Right cardiac atrium (tissue), 5 donors: ENCODE measurements at regions not wholly inside any gene's neighbourhood (a gene's known extent, or its start where the extent isn't known, plus 50 kb on each side); places are given as distances from the start of the nearest gene placed in this dataset.

Source experiments
- ATAC-seq, 2 donors: fragments of 200-7000 bp; cut with Tn5 transposase; one replicate each; pipeline versions ENCODE4 v1.8.0 to v1.9.1; 2020; ENCODE audit warnings: moderate library complexity in 2 of 2, mild to moderate bottlenecking in 1 of 2
- DNase-seq, 3 donors: peaks; one replicate each; pipeline ENCODE4 v3.0.0-alpha.2; 2020
- H3K27ac ChIP-seq: one replicate; pipeline ENCODE4 v1.5.1; 2013; ENCODE audit warnings: mild to moderate bottlenecking, low read length, control low read depth, moderate library complexity
- H3K27me3 ChIP-seq: one replicate; pipeline ENCODE4 v1.6.1; 2013; ENCODE audit not compliant: control insufficient read depth, insufficient read depth
- H3K4me1 ChIP-seq: one replicate; pipeline ENCODE4 v1.6.1; 2013; ENCODE audit warnings: low read length; ENCODE audit not compliant: control insufficient read depth, insufficient read depth
- H3K4me3 ChIP-seq: one replicate; pipeline ENCODE4 v1.5.1; 2013; ENCODE audit warnings: low read length, control low read depth
- H3K9me3 ChIP-seq: one replicate; pipeline ENCODE4 v1.6.1; 2013; ENCODE audit warnings: low read length; ENCODE audit not compliant: control insufficient read depth
- WGBS: extraction: QIAGEN DNeasy Blood & Tissue Kit; methylation state at CpG from one replicate; pipeline ENCODE4 v1.1.7; 2013; 5-methylcytosine and 5-hydroxymethylcytosine counted together
- intact Hi-C, 4 donors: fragments of 100-400 bp; cut with DNase I; formaldehyde crosslinking; loops; one replicate each; pipeline versions ENCODE4 v1.11.0 to v1.14.0; 2022 to 2023
- donor health status: healthy with polysubstance abuse.
- donor health status: DM: no; HTN: yes; CAD: no.
- donor health status: DM: no; HTN: no; CAD: no.
- donor health status: DM: no; HTN: yes; CAD: no; lungs with severe emphysema.
- donor health status: DM: yes; HTN: yes; CAD: no.

DNA sequence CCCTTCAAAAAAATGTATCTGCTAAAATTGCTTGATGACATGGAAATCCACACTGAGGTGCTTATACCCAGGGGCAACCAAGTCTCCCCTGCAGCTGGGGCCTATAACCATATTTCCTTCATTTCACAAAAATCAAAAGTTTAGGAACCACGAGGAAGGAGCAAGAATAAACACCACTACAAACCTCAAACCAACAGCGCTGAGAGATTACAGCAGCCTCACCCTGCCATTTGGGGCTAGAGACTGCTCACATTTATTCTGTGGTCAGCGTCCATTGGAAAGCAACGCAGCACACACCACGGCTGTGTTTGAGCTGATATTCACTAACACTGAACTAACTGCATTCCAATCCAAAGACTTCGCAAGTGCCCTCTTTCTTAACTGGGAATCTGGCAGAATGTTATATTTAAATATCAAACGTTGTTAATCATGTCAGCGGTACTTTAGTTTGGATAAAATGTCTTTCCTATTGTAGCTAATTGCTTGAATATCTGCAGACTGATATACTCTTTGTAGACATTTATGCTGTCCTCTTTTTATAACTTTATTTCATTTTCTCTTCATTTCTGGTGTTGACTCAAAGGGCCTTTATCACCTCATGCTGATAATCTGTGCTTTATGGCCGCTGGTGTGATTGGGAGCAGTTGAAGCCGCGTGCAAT, 94.6 kb downstream of the FOXA2 start:
- WGBS = 61% methylated on average over 11 of the region's 11 CpGs
- DNase-seq (no peak), ATAC-seq (no peak)
- Histone ChIP-seq H3K27me3 (peaks cover 2% of the 10 kb centered on the region), H3K27ac (no peak overlapping the region), H3K4me3 (no peak overlapping the region), H3K4me1 (no peaks in the 10 kb centered on the region), H3K9me3 (no peaks in the 10 kb centered on the region)
- intact Hi-C loops = no loop called here

DNA sequence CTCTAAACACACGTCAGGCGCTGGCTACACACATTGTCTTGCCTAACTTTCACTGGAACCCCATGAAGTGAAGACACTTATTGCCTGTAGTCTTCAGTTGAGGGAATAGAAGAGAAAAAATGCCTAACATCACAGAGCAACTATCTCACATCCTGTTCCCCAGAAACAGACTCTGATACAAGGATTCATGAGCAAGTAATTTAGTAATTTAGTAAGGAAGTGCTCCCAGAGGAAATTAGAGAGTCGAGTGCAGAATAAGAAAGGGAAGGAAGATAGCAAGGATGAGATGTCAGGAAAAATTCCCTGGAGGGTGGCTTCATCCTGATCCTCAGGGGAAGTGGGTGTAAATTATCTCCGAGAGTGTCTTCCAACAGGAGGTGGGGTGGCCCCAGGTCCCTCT, 104.0 kb downstream of the FOXA2 start:
- no peaks in the 10 kb centered on the region for H3K4me1 ChIP-seq
- H3K4me3 ChIP-seq = no peak overlapping the region
- no peak overlapping the region for H3K27ac ChIP-seq
- DNase-seq (no peak), ATAC-seq (no peak)
- WGBS = 50% methylated on average over 4 of the region's 4 CpGs
- no peaks in the 10 kb centered on the region for H3K27me3 ChIP-seq
- no peaks in the 10 kb centered on the region for H3K9me3 ChIP-seq
- intact Hi-C loops = no loop called here

DNA sequence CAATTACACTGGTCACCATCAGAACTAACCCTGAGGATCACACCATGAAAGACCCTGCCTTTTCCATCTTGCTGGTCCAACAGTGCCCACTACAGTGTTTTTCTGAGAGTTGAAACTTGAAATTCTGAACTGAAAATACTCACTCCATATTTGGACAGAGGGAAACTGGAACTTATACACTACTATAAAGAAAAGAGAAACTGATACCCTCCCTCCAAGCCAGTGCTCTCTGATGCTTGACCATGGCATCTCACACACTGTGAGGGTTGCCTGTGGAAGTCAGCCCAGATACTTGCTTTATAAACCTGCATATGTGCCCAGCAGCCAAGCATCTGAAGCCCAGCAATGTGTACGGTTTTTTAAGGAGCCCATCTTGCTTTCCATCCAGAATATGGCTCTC, 108.7 kb downstream of the FOXA2 start:
- WGBS = 53% methylated on average over 1 of the region's 1 CpG
- DNase-seq = no peak
- intact Hi-C loops = no loop called here

DNA sequence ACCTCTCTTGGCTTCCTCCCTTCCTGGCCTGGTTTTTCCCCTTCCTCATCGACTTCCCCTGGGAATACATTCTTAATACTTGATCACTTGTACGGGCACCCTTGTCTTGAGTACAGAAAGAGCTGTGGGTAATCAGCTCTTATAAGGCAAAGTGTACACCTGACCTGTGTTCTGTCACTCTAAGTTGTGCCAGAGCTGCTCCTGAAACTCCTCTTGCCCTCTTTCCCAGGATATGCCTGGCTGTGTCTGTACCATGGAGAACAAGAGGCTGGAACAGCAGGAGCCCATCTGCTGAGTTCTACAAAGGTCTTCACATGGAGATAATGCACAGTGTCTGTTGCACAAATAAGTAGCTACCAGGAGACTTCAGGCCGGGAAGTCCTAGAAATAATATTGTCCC, 110.1 kb downstream of the FOXA2 start:
- Histone ChIP-seq H3K27ac (no peak overlapping the region), H3K9me3 (no peaks in the 10 kb centered on the region), H3K27me3 (no peaks in the 10 kb centered on the region), H3K4me3 (no peak overlapping the region), H3K4me1 (no peaks in the 10 kb centered on the region)
- 59% methylated on average over 3 of the region's 3 CpGs for WGBS
- ATAC-seq = no peak
- no peak for DNase-seq
- intact Hi-C loops = no loop called here

More for the DNA sequence above, 108.7 kb downstream of the FOXA2 start:
- H3K4me3 ChIP-seq = no peak overlapping the region
- no peak overlapping the region for H3K27ac ChIP-seq
- no peaks in the 10 kb centered on the region for H3K4me1 ChIP-seq
- H3K27me3 ChIP-seq = no peaks in the 10 kb centered on the region
- ATAC-seq = no peak
- no peaks in the 10 kb centered on the region for H3K9me3 ChIP-seq

DNA sequence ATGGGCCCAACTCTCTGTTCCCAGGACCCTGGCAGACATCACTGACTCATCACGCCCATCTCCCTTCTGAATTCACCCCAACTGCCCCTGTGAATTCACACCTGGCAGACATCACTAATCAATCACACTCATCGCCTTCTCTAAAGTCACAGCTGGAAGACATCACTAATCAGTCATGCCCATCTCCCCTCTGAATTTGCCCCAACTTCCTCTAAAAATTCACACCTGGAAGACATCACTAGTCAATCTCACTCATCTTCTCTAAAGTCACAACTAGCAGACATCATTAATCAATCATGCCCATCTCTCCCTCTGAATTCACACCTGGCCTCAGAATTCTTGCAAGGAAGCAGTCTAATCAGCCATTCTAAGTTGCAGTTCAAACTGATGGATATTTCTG, 111.1 kb downstream of the FOXA2 start:
- ATAC-seq (no peak), DNase-seq (no peak)
- intact Hi-C loops = no loop called here
- Histone ChIP-seq H3K9me3 (no peaks in the 10 kb centered on the region), H3K27ac (no peak overlapping the region), H3K4me3 (no peak overlapping the region), H3K27me3 (no peaks in the 10 kb centered on the region), H3K4me1 (no peaks in the 10 kb centered on the region)
- 63% methylated on average over 2 of the region's 2 CpGs for WGBS

DNA sequence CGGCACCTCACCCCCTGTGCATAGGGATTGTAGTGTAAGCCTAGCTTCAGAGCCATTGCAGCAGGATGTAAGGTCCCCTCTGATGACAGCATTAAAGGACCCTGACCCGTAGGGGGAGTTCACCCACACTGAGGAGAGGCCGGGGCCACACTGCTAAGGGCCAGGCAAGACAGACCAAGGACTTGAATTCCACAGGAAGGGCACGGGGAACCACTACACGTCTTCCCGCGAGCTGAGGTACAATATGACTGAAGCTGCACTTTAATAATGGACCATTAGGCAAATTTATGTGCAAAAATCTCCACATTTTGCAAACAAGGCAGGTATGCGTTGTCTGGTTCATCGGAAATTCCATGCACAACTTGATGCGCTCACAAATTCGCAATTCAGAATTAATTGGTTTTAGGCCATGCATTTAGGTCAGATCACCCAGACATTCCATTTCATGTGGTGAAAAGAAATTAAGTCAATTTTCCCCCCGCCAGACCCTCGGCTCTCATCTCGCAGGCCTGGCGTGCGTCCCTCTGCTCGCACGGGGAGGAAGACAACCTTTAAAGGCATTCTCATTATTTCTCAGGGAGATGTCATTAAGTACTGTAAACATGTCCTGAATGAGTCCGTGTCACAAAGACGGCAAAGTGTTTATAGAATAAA, 111.8 kb downstream of the FOXA2 start:
- 70% methylated on average over 20 of the region's 20 CpGs for WGBS
- DNase-seq (no peak), ATAC-seq (no peak)
- intact Hi-C loops = no loop called here
- no peak overlapping the region for H3K27ac ChIP-seq
- H3K4me3 ChIP-seq = no peak overlapping the region
- H3K27me3 ChIP-seq = no peaks in the 10 kb centered on the region
- no peaks in the 10 kb centered on the region for H3K4me1 ChIP-seq
- H3K9me3 ChIP-seq = no peaks in the 10 kb centered on the region

DNA sequence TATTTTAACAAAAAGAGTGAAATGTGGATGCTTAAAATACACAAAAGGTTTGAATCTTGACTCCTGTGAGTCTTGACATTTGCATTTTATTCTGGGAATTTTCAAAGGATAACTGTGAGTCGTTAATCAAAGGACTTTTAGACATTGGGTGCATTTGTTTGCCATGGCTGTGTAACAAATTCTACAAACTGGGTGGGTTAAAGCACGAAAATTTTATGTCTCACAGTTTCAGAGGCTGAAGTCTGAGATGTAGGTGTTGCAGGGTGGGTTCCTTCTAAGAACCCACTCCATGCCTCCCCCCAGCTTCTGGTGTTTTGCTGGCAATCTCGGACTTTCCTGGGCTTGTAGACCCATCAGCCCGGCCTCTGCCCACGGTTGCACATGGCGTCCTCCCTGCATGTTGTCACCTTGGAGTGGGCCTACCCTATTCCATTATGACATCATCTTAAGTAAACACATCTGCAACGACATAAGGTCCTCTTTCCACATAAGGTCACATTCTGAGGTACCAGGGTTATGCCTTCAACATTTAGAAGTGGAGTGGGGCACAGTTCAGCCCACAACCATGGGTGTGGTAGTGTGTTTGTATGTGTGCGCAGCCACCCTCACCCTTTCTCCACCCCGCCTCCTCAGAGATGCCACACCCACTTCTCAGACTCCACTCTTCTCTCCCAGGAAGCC, 113.1 kb downstream of the FOXA2 start:
- no peaks in the 10 kb centered on the region for H3K27me3 ChIP-seq
- no peak overlapping the region for H3K27ac ChIP-seq
- no peak for ATAC-seq
- DNase-seq = no peak
- 81% methylated on average over 9 of the region's 9 CpGs for WGBS
- intact Hi-C loops = no loop called here
- no peaks in the 10 kb centered on the region for H3K9me3 ChIP-seq
- H3K4me1 ChIP-seq = no peaks in the 10 kb centered on the region
- no peak overlapping the region for H3K4me3 ChIP-seq

DNA sequence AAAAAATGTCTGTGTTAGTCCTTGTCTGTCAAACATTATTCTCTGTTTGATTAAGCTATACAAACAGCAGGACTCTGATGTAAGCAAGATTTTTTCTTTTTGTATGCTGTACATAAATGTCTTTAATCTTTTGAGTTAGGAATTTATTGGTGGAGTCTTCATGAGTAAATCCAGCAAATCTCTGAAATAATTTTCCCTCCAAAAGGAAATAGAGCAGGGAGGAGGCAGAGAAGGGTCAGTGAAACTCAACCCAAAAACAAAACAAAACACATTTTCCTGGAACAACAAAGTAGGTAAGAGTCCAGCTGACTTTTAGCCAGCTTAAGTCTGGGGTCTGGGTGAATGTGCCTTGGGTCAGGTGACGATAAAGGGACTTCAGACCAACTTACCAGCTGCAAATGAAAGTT, 113.7 kb downstream of the FOXA2 start:
- Histone ChIP-seq H3K27me3 (no peaks in the 10 kb centered on the region), H3K9me3 (no peaks in the 10 kb centered on the region), H3K4me1 (no peaks in the 10 kb centered on the region), H3K4me3 (no peak overlapping the region), H3K27ac (no peak overlapping the region)
- DNase-seq = no peak
- 61% methylated on average over 1 of the region's 1 CpG for WGBS
- intact Hi-C loops = no loop called here
- no peak for ATAC-seq

DNA sequence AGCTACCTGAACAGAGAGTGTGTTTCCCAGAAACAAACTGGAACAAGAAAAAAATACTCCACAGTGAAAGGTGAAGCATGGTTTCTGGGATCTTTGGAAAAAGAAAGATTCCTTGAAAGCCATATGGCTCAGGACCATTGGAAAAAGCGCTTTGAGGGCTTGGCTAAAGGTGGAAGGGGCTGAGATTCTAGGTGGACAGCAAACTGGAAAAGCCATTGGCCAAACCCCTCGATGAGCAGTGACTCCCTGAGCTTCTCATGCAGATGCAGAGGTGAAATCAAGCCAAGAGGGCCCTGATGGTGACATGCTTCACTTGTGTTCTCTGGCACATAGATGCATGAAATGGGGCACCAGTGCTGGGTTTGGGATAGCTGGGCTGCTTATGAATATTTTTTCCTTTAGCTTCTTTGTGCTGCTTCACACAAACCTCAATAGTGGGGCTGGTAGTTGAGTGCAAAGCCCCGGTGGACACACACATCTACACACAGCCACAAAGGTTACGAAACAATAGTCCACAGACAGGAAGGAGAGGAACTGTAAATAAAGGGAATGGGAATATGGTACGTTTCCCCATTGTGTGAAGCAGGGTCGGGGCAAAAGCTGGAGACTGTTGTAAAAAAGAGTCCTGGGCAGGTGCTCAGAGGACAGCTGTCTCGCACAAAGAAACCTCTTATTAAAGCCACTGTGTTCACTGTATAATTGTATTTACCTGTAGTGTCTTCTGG, 117.8 kb downstream of the FOXA2 start:
- 65% methylated on average over 7 of the region's 7 CpGs for WGBS
- Histone ChIP-seq H3K27ac (no peak overlapping the region), H3K4me3 (no peak overlapping the region), H3K27me3 (no peaks in the 10 kb centered on the region), H3K4me1 (no peaks in the 10 kb centered on the region), H3K9me3 (no peaks in the 10 kb centered on the region)
- DNase-seq (no peak), ATAC-seq (no peak)
- intact Hi-C loops = no loop called here

DNA sequence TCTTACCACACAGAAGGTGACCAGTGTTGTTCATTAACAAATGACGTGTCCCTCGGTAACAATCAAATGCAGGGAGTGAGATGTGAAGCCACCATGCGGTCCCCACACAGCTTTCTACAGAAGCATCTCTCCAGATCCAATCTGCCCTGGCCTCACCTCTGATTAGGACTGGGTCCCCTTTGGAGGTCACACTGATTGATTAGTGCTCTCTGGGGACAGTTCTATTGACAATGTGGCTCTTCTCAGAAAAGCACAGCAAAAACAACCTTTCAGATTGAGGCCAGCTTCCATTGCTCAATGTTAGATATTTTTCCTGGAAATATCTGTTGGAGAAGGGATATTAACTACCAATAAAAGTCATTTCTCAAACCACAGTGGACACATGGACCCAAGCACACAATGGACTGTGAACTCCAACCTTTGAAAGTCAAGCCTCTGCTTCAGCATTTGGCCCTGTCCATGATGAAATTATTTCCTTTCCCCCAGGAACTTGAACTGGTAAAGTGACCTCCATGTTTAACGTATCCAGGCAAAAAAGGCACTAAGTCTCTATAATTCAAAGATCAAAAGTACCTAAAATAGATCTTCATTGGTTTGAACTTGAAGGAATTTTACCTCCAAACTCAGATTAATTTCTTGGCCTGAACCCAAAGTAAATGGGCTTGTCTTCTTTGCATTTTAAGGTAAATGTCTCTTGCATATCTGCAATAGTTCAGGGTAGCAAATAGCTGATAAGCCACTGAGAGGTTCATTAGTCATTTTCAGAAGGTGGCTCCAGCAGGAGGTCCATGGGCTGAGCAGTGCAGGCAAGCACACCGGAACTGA, 118.5 kb downstream of the FOXA2 start:
- intact Hi-C loops = no loop called here
- Histone ChIP-seq H3K27me3 (no peaks in the 10 kb centered on the region), H3K4me3 (no peak overlapping the region), H3K9me3 (no peaks in the 10 kb centered on the region), H3K4me1 (no peaks in the 10 kb centered on the region), H3K27ac (no peak overlapping the region)
- ATAC-seq (no peak), DNase-seq (no peak)
- 63% methylated on average over 5 of the region's 5 CpGs for WGBS
